M059J (cell line): ENCODE measurements at regions not wholly inside any gene's neighbourhood (a gene's known extent, or its start where the extent isn't known, plus 50 kb on each side); places are given as distances from the start of the nearest gene placed in this dataset.

Experiments
- DNase-seq: peaks from one replicate; pipeline ENCODE4 v3.0.0-alpha.2; 2012; ENCODE audit warnings: low read depth

DNA sequence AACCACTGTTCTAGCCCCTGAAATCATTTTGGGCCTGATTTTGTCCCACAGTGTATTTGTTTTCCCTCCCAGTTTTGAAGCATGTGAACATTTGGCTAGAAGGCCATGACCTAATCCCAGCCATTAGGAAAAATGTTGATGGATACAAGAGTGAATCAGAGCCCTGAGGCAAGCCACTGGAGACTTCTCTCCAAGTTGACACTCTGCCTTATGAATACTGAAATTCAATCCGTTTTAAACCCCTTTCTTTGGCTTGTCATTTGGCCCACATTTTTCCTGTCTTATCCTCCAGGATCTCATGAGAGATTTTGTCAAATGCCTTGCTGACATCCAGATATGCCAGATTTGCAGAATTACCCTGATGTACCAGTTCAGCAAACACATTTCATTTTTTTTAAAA lies 158.8 kb downstream of the FAT3 start:
- DNase-seq, result peak; percentile 95

DNA sequence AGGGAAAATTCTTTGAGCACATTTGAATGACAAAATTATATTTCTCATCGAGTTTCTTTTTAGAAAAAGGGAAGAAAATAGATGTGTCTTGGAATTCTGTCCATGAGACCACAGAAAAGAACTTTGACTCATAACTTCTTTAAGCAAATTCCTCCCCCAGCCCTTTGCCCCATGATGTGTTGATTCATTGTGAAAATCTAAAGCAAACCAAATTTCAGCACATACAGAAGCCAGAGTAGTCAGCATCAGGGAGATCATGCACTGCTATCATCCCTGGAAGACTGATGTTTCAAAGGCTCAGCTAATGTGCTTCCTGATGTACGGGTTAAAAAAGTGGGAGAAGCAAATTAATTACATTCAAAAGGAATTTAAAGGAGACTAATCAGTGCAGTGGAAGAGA lies 159.7 kb downstream of the FAT3 start:
- DNase-seq, result peak; percentile 60

DNA sequence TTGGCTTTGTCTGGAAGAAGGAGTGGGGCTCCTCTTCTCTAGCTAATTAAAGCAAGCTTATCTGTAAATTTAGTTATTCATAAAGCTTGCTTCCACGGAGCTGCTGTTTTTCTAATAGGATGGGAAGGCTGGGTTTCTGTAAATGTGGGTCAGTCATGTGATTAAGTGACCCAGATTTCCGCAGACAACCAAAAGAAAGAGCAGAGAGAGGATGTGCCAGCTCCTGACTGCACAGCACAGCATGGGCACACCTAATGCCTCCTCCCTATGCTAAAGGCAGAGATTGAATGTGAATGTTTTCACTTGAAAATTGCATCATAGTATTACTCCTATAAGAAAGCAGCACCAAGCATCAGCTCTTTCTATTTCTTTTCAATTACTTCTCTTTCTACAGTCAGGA lies 160.2 kb downstream of the FAT3 start:
- DNase-seq, result no peak

GRCh38 chr11:92386577-92386976 lies 162.0 kb downstream of the FAT3 start:
- DNase-seq, result no peak

- no peak for DNase-seq
Observed at GRCh38 chr11:92387859-92388258, 163.2 kb downstream of the FAT3 start.

GRCh38 chr11:92388380-92388779 lies 163.8 kb downstream of the FAT3 start:
- no peak for DNase-seq

- peak; percentile 27 for DNase-seq
Observed at GRCh38 chr11:92390783-92391182, 166.2 kb downstream of the FAT3 start.

DNA sequence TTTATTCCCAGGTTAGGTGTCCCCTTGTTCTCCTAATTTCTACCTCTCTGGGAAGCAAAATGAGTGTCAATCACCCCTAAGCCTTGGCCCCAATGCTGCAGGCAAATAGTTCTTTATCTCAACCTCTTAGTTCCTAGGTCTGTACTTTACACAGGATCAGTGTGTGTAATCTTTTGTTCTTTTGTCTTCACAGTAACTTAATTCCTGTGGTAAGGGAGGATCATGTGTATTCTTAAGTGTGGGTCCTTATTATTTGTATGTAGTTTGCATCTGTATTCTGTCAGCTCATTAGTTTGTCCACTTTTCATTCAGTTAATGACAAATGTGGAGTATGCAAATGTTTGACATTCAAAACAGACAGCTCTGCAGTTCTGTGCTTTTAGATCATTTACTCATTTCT lies 166.7 kb downstream of the FAT3 start:
- no peak for DNase-seq

DNA sequence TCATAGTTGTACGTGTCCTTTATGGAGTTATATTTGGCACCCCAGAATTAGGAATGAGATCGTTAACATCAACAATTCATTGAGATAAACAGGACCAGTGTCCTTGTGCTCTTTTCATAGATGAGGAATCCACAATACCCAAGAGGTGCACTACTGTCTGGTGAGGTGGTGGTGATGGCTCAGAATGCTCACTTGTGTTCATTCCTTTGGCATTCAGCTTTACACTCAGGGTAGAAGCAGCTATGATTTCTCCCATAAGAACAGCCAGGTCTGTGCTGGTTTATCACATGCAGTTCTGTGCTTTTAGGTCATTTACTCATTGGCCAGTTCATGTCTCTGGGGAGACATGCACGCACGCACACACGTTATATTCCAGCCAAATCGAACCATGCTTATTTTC lies 167.2 kb downstream of the FAT3 start:
- DNase-seq, result no peak

- DNase-seq, result no peak
Observed at GRCh38 chr11:92393218-92393617, 168.6 kb downstream of the FAT3 start.

GRCh38 chr11:92396133-92396532 lies 171.5 kb downstream of the FAT3 start:
- no peak for DNase-seq

- DNase-seq, result no peak
Observed at GRCh38 chr11:92397221-92397755, 172.7 kb downstream of the FAT3 start.

DNA sequence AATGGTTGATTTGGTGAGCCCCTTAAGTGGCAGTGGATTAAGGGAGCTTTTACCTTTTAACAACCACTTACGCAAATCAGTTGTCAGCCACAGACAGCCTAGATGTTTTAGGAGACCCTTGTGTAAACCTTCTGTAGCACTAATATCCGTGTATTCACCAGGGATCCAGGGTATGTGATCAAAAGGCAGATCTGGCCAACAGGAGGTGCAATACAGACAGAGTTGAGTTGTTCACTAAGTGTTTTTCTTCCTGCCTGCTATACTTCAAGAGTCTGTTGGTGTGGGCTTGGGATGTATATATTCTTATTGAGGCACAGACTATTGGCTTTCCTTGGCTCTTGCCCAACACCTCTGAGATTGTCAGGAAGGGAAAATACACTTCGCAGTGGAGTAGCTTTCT lies 175.1 kb downstream of the FAT3 start:
- DNase-seq, result no peak

DNA sequence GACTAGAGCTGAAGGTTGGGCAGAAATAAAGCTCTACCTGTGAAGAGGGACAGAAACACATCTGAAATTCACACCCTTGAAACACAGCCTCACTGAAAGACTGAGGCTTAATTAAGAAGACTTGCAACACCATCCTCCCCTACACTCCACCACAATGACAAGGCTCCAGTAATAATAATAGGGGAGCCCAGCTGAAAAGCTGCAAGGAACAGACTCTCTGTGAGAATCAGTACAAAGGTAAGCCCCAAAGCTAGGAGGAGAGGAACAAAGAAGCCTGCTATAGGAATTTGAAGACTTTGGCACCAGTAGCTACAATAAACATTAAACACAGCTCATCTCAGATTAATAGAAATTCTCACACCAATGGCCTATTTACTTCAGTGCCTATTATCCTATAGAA lies 176.9 kb downstream of the FAT3 start:
- no peak for DNase-seq

DNA sequence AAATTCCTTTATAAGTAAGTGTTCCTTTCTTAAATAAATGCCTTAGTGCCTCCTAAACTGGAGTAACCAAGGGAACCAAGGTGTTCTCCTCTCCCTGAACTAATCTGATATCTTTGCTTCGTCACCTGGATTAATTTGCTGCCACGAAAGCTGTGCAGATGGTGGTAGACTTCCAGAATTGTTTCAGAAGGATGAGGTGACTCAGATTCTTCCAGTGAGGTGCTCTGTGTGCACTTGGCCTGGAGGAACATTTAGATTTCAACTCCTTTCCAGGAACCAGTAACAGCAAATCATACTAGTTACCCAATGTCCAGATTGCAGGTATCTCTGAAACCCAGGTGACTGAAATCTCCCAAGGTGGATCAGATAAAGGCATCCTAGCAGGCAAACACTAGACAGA lies 181.9 kb downstream of the FAT3 start:
- DNase-seq, result no peak

- no peak for DNase-seq
Observed at GRCh38 chr11:92409355-92409754, 184.7 kb downstream of the FAT3 start.

DNA sequence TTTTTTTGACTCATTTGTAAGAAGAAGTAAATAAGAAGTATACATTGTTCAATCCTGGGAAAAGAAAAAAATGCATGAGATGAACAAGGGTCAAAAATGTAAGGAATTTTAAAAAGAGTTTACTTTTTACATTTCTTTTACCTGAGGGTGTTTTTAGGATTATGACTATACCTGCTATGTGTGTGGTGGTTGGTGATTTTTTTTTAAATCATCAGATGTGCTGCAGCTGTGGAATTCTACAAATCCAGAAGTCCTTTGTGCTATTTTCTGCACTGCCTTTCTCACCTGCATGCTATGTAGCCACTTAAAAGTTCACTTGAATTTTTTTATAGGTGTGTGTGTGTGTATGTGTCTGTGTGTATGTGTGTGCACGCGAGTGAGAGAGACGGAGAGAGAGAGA lies 185.3 kb downstream of the FAT3 start:
- DNase-seq, result no peak

DNA sequence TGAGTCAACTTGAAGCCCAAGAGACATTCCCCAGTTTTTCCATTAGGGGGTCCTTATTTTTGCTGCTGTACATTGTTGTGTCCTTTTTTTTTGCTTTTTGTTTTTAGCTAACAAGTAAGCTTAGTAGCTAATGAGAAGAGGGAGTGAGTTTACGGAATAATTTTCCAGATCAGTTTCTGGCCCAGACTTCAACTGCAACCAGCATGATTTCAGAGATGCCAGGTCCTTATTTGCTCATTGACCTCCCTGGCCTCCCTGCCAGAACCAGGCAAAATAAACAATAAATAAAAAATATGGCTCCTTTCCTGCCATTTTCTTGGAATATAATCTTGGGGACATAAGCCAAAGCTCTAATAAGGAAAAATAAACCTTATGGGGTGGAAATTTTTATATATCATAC lies 185.9 kb downstream of the FAT3 start:
- DNase-seq, result no peak

DNA sequence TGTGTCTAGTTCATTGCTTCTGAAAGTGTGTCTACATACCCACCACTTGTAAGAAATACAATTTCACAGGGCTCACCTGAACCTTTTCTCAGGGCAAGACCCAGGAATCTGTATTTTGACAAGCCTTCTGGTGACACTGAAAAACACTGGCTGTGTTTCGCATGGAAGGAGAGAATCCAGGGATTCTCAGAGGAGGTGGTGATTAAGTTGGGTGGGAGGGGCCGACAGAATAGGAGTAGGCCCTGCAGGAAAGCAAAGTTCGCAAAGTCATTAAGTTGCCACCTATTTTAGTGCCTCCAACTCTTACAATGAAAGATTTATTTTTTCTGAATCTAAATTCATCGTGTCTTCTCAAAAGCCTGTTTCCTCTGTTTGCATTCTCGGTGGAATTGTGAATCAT lies 186.8 kb downstream of the FAT3 start:
- no peak for DNase-seq

DNA sequence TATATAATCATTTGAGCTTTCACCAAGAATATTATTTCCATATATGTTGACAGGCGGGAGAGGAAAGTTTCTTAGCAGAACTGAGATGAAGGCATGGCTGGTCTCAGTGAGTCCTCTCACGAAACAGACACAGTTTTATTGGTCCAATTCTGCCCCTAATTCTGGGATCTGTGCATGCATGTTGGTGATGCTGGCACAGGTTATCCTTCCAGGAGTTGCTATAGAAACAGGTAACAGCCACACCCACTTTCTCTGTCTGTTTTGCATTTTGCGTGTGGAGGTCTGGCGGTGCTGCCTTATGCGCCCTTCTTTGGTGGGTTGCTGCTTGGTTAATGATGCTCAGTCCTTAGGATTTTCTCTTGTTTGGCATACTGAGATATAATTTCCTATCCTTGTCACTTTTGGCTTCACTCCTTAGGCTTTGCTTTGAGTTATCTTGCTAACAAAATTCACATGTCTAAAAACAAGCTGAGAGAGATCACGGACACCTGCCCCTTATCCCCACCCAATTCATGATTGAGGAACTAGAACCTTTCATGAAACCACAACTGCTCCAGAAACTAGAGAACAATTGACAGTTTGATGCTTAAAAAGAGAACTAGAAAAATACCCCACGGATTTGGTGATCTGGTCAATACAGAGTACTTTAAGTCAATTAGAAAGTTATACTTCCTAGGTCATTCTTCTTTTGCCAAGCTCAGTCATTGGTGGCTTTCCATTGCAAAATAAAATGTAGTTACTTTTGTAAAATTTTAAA lies 189.3 kb downstream of the FAT3 start:
- DNase-seq, result no peak

GRCh38 chr11:92416971-92417725 lies 192.5 kb downstream of the FAT3 start:
- no peak for DNase-seq

DNA sequence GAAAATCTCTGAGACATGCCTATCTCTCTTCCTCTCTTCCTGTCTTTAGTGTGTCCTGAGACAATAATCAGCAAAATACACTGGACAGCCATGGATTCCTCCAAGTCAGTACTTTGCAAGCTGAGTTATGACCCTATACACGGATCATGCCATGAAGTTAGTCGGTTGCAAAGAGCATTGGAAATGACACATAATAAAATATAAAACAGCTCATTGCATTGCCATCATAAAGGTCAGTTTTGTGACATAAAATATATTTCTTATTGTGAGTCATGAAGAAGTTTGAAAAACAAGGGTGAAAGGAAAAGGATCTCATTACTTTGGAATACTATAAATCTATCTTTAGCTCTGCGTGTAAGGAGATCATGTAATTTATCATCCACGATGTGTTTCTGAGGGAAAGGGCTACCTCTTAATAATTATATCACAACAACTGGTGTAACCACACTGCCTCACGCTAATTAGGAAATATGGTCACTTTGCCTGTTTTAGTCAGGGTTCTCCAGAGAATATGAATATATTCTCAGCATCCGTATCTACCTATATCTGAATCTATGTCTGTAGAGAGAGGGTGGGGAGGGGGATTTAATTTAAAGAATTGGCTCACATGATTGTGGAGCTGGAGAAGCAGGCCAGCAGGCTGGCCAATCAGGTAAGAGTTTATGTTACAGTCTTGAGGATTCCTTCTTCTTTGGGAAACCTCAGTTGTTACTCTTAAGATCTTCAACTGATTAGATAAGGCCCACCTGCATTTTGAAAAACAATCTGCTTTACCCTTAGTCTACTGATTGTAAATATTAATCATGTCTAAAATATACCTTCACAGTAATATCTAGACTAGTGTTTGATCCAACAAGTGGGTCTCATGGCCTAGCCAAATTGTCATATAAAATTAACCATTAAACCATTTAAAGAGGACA lies 198.8 kb downstream of the FAT3 start:
- peak; percentile 15 for DNase-seq
